ENCODE measurements at regions not wholly inside any gene's neighbourhood (a gene's known extent, or its start where the extent isn't known, plus 50 kb on each side); places are given as distances from the start of the nearest gene placed in this dataset.

DNA sequence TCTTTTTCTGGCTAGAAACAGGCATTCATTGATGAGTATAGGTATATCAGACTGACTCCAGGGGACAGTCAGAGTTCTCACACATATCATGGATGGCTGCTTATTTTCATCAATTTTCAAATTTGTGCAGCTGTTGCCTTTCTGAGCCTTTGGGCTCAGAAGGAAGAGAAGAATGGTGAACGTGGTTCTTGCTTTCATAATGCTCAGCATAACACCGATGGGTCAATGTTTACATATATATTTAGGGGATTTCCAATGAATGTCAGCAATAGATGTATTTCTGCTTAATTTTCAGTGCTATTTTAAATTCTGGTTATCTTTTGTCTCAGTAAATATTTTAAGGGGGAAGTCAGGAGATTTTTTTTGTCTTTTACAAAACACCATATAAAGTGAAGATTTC, 581.4 kb upstream of the DPPA4 start:
- TF ChIP-seq ZNF274 (IDR thresholded peaks at IDR 0.05; ENCODE audit: low read depth, low read length), result no peak
- no peak for TF ChIP-seq SUZ12 (IDR thresholded peaks at IDR 0.05; ENCODE audit: extremely low read depth, insufficient read depth, insufficient read length)
- TF ChIP-seq YY1 (IDR thresholded peaks at IDR 0.05; ENCODE audit: insufficient read depth, insufficient read length), result no peak

Data from NT2/D1 (cell line).